GM18502 (cell line): ENCODE measurements at regions not wholly inside any gene's neighbourhood (a gene's known extent, or its start where the extent isn't known, plus 50 kb on each side); places are given as distances from the start of the nearest gene placed in this dataset.
"Not testable (repeated sequence)": the region's sequence is repeated elsewhere in the genome, so short reads cannot be mapped to it uniquely, and the experiment has no call there.

Experiments
- ATAC-seq: cut with Tn5 transposase; IDR thresholded peaks from one replicate; pipeline ENCODE4 v1.9.1; 2021; ENCODE audit warnings: mild to moderate bottlenecking; ENCODE audit not compliant: unreplicated experiment, poor library complexity

- ATAC-seq: no peak
Observed at GRCh38 chr2:150274108-150274507, 213.4 kb downstream of the RND3 start.

- no peak for ATAC-seq
Observed at GRCh38 chr2:150271952-150272802, 215.3 kb downstream of the RND3 start.

- no peak for ATAC-seq
Observed at GRCh38 chr2:150267651-150268415, 219.6 kb downstream of the RND3 start.

GRCh38 chr2:150266931-150267330, 220.5 kb downstream of the RND3 start:
- ATAC-seq: no peak

DNA sequence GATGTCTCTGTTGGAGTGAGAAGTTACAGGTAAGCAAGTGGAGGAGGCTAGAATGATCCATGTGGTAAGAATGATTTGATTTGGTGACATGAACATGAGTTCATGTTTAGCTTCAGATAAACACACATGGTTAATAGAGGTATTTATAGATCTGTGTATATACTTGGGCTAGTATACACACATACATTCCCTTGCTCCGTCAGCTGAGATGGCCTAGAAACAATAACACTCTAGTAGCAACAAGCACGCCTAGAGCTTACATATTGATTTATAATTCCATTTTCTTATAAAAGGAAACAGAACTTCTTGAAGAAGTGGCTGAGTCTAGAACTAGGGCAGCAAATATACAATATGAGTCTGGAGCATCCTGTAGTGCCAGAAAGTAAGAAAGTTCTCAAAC, 223.0 kb downstream of the RND3 start:
- ATAC-seq: no peak

DNA sequence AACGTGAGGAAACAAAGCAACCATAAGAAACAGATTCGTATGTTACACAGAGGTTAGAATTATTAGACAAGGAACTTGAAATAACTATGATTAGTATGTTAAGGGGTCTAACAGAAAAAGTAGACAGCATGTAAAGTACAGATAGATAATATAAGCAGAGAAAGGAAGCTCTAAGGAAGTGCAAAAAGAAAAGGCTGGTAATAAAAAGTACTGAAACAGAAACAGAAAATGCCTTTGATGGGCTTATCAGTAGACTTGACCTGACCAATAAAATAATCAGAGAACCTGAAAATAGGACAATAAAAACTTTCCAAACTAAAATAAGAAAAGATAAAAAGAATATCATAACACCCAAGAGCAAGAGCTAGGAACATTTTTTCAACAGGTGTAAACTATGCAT, 225.8 kb downstream of the RND3 start:
- no peak for ATAC-seq

DNA sequence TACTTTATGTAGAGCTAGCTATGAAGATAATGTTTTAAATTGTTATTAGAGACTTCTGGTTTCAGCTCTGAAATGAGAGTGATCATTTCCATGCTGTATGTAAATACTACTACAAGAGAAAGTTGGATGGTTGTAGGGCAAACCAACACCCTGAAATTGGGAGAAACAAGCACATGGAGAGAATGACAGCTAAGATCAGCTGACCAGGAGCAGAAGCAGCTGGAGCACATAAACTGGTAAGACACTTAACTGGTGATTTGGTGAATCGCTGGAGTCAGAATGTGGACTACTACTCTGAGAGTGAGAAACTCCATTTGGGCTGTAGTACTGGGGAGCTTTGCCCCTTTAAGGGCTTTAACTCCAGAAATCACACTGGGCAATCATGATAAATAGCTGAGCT, 226.8 kb downstream of the RND3 start:
- ATAC-seq: no peak

- no peak for ATAC-seq
Observed at GRCh38 chr2:150259746-150260145, 227.7 kb downstream of the RND3 start.

- ATAC-seq: no peak
Observed at GRCh38 chr2:150258781-150259307, 228.6 kb downstream of the RND3 start.

DNA sequence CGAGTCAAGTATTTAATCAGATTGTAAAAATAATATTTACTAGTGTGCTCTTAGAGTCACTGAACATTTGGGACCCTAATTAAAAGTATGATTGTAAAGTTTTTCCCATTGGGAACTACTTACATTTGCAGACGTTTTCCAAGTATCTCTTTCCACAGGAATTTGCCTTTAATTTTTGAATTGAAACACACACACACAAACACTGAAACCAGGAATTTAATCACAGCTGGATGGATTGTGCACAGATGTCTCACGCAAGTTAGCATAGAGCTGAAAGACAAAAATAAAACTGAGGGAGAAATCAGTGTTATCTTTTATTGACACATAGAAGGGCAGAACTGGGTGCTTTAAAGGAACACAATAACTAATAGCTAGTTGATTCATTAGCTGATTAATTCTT, 230.7 kb downstream of the RND3 start:
- no peak for ATAC-seq

GRCh38 chr2:150255528-150255927, 231.9 kb downstream of the RND3 start:
- ATAC-seq: no peak

DNA sequence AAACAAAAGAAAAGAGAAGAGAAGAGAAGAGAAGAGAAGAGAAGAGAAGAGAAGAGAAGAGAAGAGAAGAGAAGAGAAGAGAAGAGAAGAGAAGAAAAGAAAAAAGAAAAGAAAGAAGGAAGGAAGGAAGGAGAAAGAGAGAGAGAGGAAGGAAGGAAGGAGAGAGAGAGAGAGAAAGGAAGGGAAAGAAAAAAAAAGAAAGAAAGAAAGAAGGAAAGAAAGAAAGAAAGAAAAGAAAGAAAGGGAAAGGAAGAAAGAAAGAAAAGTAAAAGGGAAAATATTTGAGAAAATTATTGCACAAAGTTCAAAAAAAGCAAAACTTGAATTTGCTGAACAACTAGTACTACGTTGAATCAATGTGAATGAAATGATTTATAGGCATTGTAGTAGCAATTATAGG, 237.7 kb downstream of the RND3 start:
- not testable (repeated sequence) for ATAC-seq

DNA sequence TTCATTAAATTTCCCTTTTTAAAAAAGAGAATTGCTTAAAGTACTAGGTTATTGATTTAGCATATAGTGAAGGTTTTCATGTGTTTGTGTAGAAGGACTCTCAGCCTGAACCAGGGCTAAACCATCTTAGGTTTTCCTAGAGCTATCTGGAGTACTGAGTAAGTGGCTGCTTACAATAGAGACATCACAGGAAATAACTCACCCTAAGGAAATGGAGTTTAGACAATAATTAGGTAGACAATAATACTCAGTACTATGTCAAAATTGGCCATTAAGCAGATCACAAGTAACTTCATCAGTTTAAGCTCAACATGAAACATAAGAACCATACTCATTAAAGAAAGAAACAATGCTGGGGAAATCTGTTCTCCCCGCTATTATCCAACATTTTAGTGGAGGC, 240.0 kb downstream of the RND3 start:
- ATAC-seq: no peak

DNA sequence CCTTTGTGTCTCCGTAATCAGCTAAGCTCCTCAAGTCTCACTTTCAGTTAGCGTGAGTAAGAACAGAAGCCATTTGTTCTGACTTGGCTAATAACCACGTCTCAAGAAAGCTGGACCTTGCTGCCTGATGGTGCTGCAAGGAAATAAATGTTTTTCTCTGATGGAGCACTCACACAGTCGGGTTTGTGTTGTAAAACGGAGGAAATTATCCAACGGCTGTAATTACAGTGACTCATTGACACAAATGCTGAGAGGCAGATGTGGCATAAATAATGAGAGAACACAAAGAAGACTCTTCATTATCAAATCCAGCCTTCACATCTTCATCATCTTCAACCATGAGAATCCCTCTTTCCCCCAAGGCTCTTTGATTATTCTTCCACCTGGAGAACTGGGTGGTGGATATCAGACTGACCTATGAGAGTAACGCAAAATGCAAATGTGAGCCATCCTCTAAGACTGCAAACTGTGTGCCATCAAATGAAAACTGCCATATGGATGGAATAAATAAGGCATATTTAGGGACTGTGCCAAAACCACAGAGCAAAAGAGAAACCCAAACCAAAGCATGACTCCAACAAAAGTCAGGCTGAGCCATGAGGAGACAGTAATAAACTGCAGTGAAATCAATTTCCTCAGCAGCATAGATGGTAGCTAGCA, 252.6 kb downstream of the RND3 start:
- no peak for ATAC-seq

DNA sequence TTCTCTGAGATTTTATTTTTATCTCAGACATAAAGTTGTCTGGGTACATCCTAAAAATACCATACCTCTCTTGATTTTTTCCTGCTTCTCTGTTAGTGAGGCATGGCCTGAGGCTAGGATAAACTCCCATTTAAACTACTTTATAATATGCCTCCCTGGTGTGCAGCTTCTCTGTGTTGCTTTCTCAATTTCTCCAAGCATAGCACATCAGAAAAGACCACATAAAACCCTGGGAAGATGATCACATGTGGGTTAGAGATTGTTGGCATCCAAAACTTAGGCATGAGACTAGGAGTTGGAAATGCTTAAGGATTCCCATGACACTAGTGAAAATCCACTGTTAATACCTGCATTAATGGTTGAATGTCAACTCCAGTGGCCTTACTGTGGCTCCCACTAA, 254.6 kb downstream of the RND3 start:
- no peak for ATAC-seq

- no peak for ATAC-seq
Observed at GRCh38 chr2:150232321-150232720, 255.1 kb downstream of the RND3 start.

DNA sequence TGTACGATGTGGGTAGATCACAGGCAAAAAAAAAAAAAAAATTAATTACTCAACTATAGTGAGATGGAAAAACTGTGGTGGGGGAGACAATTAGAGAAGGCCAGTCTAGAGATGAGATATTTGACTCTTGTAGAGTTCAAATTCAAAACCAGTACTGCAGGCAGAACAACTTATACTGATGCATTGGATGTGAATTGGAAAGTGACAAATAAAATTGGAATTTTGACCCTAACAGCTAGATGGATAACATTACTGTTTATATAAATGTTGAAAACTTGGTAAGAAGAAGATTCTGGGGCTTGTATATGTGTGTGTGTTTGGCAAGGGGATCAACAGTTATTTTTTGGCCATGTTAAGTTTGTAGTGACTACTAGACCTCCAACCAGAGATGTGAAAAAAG, 256.9 kb downstream of the RND3 start:
- ATAC-seq: no peak

DNA sequence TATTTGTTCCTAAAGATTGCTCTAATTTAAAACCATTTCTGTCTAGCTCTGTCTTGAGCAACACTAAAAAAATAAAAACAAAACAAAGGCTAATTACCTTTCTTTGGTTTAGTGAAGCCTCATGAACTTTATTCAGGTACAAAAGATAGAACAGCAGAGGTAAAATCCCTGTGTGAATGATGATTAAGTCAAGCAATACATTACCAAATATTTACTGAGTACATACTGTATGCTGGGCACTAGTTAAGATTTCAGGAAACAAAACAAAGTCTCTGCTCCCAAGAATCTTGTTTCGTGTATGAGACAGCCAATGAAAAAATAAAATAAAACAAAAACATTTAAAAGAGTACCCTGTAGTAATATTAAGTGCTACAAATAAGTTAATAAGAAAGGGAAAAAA, 257.5 kb downstream of the RND3 start:
- ATAC-seq: no peak

- no peak for ATAC-seq
Observed at GRCh38 chr2:150228936-150229335, 258.5 kb downstream of the RND3 start.

GRCh38 chr2:150225030-150225429, 262.4 kb downstream of the RND3 start:
- no peak for ATAC-seq

DNA sequence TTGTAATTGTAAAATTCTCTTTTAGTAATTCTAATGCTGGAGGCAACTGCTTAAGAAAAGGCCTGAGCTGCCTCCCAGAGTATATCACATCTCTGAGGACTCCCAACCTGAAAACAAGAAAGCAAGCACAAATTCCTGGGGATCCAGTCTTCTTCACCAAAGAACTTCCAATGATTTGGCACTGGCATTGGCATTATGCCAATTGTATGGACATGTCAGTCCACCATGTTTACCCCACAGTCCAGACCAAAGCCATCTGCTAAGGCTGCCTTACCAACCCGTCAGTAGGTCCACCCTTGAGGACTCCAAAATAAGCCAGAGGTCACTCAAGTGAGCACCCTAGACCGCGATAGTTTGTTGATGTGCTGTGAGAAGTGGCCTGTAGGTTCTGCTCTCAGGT, 263.1 kb downstream of the RND3 start:
- no peak for ATAC-seq
